Stimulated activated naive B cell treated with anti-CD40 and anti-IgM and Interleukin-4, amounts not matched to agents 10 μg/mL and 1 μg/mL and 100 μg/mL, for 72 hours (primary cell): ENCODE measurements at regions not wholly inside any gene's neighbourhood (a gene's known extent, or its start where the extent isn't known, plus 50 kb on each side); places are given as distances from the start of the nearest gene placed in this dataset.
"Not testable (repeated sequence)": the region's sequence is repeated elsewhere in the genome, so short reads cannot be mapped to it uniquely, and the experiment has no call there.

ENCODE experiments used
- ATAC-seq, 2 donors: fragments of 150-1000 bp; cut with Tn5 transposase; replicated peaks; 2 replicates each; pipeline ENCODE4 v1.10.0; 2021; ENCODE audit warnings: moderate library complexity in 1 of 2
- DNase-seq: peaks from one replicate; pipeline ENCODE4 v3.0.0; 2021
- H3K27ac Mint-ChIP-seq: one replicate; pipeline ENCODE4 v1.8.0; 2022; ENCODE audit warnings: mild to moderate bottlenecking, mixed read lengths
- H3K27me3 Mint-ChIP-seq, 2 donors: one replicate each; pipeline ENCODE4 v1.8.0; 2022; ENCODE audit warnings: mixed read lengths in 2 of 2
- H3K36me3 Mint-ChIP-seq, 2 donors: one replicate each; pipeline ENCODE4 v1.8.0; 2022; ENCODE audit warnings: mixed read lengths in 2 of 2, mild to moderate bottlenecking in 1 of 2
- H3K4me1 Mint-ChIP-seq, 2 donors: one replicate each; pipeline ENCODE4 v1.8.0; 2022; ENCODE audit warnings: mixed read lengths in 2 of 2, mild to moderate bottlenecking in 1 of 2
- H3K4me3 Mint-ChIP-seq, 2 donors: one replicate each; pipeline ENCODE4 v1.8.0; 2022; ENCODE audit warnings: mild to moderate bottlenecking in 2 of 2, mixed read lengths in 2 of 2, moderate library complexity in 1 of 2
- H3K9me3 Mint-ChIP-seq, 2 donors: one replicate each; pipeline ENCODE4 v1.8.0; 2022; ENCODE audit warnings: mixed read lengths in 2 of 2, mild to moderate bottlenecking in 1 of 2

DNA sequence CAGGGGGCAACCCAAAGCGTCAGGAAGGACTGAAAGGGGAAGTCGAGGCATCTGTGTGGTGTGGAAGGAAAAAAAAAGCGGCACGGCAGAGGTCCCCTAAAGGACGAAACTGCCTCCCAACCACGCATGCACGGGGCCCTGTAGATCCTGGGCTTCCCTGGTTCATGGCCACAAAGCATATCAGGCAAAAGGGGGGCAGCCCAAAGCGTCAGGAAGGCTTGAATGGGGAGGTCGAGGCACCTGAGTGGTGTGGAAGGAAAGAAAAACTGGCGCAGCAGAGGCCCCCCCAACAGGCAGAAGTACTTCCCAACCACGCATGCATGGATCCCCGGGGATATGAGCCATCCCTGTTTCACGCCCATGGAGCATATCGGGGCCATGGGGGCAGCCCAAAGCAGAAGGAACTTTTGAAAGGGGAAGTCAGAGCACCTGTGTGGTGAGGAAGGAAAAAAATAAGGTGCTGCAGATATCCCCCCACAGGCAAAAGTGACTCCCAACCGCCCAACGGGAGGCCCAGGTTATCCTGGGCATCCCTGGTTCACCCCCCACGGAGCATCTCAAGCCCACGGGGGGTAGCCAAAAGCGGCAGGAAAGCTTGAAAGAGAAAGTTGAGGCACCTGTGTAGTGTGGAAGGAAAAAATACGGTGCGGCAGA, 581.2 kb downstream of the ALG10 start:
- peaks cover 2 to 18% of the 10 kb centered on the region in 2 donors for H3K36me3 Mint-ChIP-seq
- H3K27ac Mint-ChIP-seq, result no peak overlapping the region
- no peaks in the 10 kb centered on the region for H3K27me3 Mint-ChIP-seq
- ATAC-seq (no peak), DNase-seq (no peak)
- H3K9me3 Mint-ChIP-seq, result peaks cover 43 to 60% of the 10 kb centered on the region in 2 donors
- no peak overlapping the region for H3K4me3 Mint-ChIP-seq
- H3K4me1 Mint-ChIP-seq, result no peaks in the 10 kb centered on the region

GRCh38 chr12:34604227-34604626, 581.9 kb downstream of the ALG10 start:
- H3K4me1 Mint-ChIP-seq, result no peaks in the 10 kb centered on the region
- no peak overlapping the region for H3K27ac Mint-ChIP-seq
- H3K9me3 Mint-ChIP-seq, result peaks cover 40 to 60% of the 10 kb centered on the region in 2 donors
- no peaks in the 10 kb centered on the region for H3K27me3 Mint-ChIP-seq
- no peak for ATAC-seq
- DNase-seq, result no peak
- H3K4me3 Mint-ChIP-seq, result no peak overlapping the region
- H3K36me3 Mint-ChIP-seq, result peaks cover 2 to 18% of the 10 kb centered on the region in 2 donors

DNA sequence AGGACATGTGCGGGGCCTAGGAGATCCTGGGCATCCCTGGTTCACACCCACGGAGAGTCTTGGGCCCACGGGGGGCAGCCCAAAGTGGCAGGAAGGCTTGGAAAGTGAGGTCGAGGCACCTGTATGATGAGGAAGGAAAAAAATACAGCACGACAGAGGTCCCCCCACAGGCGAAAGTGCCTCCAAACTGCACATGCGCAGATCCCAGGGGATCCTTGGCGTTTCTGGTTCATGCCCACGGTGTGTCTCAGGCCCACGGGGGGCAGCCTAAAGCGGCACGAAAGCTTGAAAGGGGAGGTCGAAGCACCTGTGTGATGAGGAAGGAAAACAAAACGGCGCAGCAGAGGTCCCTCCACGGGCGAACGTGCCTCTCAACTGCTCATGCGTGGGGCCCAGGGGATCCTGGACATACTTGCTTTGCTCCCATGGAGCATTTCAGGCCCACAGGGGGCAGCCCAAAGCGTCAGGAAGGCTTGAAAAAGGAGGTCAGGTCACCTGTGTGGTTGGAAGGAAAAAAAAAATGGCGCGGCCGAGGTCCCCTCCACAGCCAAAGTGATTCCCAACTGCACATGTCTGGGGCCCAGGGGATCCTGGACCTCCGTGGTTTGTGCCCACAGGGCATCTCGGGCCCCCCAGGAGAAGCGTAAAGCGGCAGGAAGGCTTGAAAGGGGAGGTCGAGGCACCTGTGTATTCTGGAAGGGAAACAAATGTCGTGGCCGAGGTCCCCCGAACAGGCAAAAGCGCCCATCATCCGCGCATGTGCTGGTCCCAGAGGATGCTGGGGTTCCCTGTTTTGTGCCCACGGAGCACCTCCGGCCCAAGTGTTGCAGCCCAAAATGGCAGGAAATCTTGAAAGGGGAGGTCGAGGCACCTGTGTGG, 582.6 kb downstream of the ALG10 start:
- H3K27ac Mint-ChIP-seq, result peak overlapping the region; percentile 73
- peaks cover 41 to 55% of the 10 kb centered on the region in 2 donors for H3K9me3 Mint-ChIP-seq
- no peak for DNase-seq
- H3K27me3 Mint-ChIP-seq, result no peaks in the 10 kb centered on the region
- peaks cover 2 to 18% of the 10 kb centered on the region in 2 donors for H3K36me3 Mint-ChIP-seq
- no peak overlapping the region for H3K4me3 Mint-ChIP-seq
- no peaks in the 10 kb centered on the region for H3K4me1 Mint-ChIP-seq
- no peak for ATAC-seq

GRCh38 chr12:34605510-34605887, 583.2 kb downstream of the ALG10 start:
- ATAC-seq, result no peak
- H3K27me3 Mint-ChIP-seq, result no peaks in the 10 kb centered on the region

GRCh38 chr12:34605955-34606748, 583.9 kb downstream of the ALG10 start:
- DNase-seq (no peak), ATAC-seq (no peak)
- peaks cover 43 to 44% of the 10 kb centered on the region in 2 donors for H3K9me3 Mint-ChIP-seq
- H3K36me3 Mint-ChIP-seq, result peaks cover 2 to 10% of the 10 kb centered on the region in 2 donors
- no peak overlapping the region for H3K4me3 Mint-ChIP-seq
- no peak overlapping the region for H3K27ac Mint-ChIP-seq
- H3K4me1 Mint-ChIP-seq, result no peaks in the 10 kb centered on the region
- H3K27me3 Mint-ChIP-seq, result no peaks in the 10 kb centered on the region

More at GRCh38 chr12:34605510-34605887, 583.2 kb downstream of the ALG10 start:
- Mint-ChIP-seq H3K4me3 (no peak overlapping the region), H3K9me3 (peaks cover 45 to 49% of the 10 kb centered on the region in 2 donors), H3K27ac (no peak overlapping the region), H3K36me3 (peaks cover 2 to 13% of the 10 kb centered on the region in 2 donors), H3K4me1 (no peaks in the 10 kb centered on the region)
- no peak for DNase-seq

DNA sequence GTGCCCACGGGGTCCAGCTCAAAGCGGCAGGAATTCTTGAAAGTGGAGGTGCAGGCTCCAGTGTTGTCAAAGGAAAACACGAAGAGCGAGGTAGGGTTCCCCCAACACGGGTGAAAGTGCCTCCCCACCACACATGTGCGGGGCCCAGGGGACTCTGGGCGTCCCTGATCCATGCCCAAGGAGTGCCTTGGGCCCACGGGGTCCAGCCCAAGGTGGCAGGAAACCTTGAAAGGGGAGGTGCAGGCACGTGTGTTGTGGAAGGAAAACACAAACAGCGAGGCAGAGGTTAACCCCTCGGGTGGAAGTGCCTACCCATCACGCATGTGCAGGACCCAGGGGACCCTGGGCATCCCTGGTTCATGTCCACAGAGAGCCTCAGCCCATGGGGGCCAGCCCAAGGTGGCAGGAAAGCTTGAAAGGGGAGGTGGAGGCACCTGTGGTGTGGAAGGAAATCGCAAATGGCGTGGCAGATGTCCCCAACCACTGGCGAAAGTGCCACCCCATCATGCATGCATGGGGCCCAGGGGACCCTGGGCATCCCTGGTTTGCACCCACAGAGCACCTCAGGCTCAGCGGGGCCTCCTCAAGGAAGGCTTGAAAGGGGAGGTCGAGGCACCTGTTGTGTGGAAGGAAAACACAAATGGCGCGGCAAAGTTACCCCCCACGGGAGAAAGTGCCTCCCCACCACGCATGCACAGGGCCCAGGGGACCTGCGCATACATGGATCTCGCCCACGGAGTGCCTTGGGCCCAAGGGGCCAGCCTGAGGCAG, 584.6 kb downstream of the ALG10 start:
- H3K4me3 Mint-ChIP-seq, result no peak overlapping the region
- no peak for ATAC-seq

DNA sequence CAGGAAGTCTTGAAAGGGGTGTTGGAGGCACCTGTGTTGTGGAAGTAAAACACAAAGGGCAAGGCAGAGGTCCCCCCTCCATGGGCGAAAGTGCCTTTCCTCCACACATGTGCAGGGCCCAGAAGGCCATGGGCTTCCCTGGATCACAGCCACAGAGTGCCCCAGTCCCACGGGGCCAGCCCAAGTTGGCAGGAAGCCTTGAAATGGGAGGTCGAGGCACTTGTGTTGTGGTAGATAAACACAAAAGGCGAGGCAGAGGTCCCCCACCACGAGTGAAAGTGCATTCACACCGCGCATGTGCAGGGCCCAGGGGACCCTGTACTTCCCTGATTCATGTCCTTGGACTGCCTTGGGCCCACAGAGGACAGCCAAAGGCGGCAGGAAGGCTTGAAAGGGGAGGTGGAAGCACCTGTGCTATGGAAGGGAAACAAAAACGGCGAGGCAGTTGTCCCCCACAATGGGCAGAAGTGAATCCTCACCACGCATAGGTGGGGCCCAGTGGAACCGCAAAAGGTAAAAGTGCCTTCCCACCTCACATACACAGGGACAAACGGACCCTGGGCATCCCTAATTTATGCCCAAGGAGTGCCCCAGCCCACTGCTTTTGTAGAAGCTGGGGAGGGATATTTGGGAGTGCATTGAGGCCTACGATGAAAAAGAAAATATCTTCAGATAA, 585.4 kb downstream of the ALG10 start:
- DNase-seq (no peak), ATAC-seq (no peak)
- Mint-ChIP-seq H3K27ac (no peak overlapping the region), H3K9me3 (peaks cover 35 to 41% of the 10 kb centered on the region in 2 donors), H3K4me1 (no peaks in the 10 kb centered on the region), H3K4me3 (no peak overlapping the region), H3K27me3 (no peaks in the 10 kb centered on the region), H3K36me3 (peaks cover 0 to 3% of the 10 kb centered on the region in 2 donors)

More for the DNA sequence above, 584.6 kb downstream of the ALG10 start:
- Mint-ChIP-seq H3K4me1 (no peaks in the 10 kb centered on the region), H3K9me3 (peaks cover 41 to 44% of the 10 kb centered on the region in 2 donors), H3K27ac (no peak overlapping the region), H3K36me3 (peaks cover 0 to 7% of the 10 kb centered on the region in 2 donors), H3K27me3 (no peaks in the 10 kb centered on the region)
- no peak for DNase-seq

DNA sequence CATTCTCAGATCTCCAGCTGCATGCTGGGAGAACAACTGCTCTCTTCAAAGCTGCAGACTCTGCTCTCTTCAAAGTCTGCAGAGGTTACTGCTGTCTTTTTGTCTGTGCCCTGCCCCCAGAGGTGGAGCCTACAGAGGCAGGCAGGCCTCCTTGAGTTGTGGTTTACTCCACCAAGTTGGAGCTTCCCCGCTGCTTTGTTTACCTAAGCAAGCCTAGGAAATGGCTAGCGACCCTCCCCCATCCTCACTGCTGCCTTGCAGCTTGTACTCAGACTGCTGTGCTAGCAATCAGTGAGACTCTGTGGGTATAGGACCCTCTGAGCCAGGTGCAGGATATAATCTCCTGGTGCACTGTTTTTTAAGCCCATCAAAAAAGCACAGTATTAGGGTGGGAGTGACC, 591.7 kb downstream of the ALG10 start:
- Mint-ChIP-seq H3K9me3 (peaks cover 28 to 51% of the 10 kb centered on the region in 2 donors), H3K36me3 (peaks cover 7 to 11% of the 10 kb centered on the region in 2 donors)
- not testable (repeated sequence) for ATAC-seq, H3K4me3 Mint-ChIP-seq, H3K27ac Mint-ChIP-seq, H3K4me1 Mint-ChIP-seq, H3K27me3 Mint-ChIP-seq, DNase-seq

- Mint-ChIP-seq H3K4me3 (no peak overlapping the region), H3K4me1 (no peaks in the 10 kb centered on the region), H3K27ac (no peak overlapping the region), H3K27me3 (no peaks in the 10 kb centered on the region), H3K9me3 (peaks cover 0 to 3% of the 10 kb centered on the region in 2 donors), H3K36me3 (no peaks in the 10 kb centered on the region)
- ATAC-seq, result no peak
- DNase-seq, result no peak
Observed at GRCh38 chr12:34625116-34625515, 602.8 kb downstream of the ALG10 start.

- ATAC-seq, result no peak
Observed at GRCh38 chr12:34626363-34627157, 604.3 kb downstream of the ALG10 start.

More at GRCh38 chr12:34626363-34627157, 604.3 kb downstream of the ALG10 start:
- Mint-ChIP-seq H3K4me1 (no peaks in the 10 kb centered on the region), H3K36me3 (no peaks in the 10 kb centered on the region), H3K27me3 (no peaks in the 10 kb centered on the region), H3K4me3 (no peak overlapping the region), H3K9me3 (peaks cover 0 to 4% of the 10 kb centered on the region in 2 donors), H3K27ac (no peak overlapping the region)
- no peak for DNase-seq
